ENCODE measurements at regions not wholly inside any gene's neighbourhood (a gene's known extent, or its start where the extent isn't known, plus 50 kb on each side); places are given as distances from the start of the nearest gene placed in this dataset.

DNA sequence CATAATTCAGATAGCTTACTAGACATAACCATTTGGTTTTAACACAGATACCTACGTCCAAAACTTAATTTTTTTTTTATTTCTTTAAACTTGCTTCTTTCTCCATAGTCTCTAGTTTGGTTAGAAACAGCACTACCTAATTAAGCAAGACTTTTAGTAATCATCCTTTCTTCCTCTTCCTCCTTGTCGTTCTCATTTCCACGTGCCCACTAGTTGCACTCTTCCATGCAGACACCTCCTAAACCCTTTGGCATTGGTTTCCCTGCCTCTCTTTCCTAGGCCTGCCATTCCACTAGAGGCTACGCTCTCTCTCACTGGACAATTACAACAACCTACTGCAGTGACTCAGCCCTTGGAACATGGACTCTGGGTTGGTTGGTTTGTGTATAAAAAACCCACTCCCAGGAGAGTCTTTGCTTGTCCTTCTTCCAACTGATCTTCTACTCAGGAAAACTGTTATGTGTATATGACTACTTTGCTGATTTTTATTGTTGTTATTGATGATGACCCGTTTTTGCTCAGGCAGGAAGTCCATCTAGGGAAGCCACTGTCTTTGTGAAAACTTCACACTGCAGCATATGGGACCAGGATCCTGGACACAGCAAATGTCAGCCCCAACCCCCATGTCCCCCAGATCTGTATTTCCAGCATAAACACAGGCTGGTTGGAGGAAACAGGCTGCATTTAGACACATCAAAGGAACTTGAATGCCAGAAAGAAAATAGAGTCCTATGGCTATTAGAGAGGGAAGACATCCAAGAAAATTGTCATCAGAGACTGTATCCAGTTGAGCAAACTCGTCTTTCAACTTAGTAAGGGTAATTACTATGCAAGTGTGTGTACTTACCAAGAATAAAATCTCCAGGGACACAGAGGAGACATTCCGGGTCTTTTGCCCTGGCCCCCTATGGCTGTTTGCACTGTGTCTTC is 503.2 kb downstream of the GADD45G start:
- TF ChIP-seq CTCF (conservative IDR thresholded peaks at IDR 0.05; ENCODE audit: low read depth in 2 of 2) = no peak
- TF ChIP-seq POLR2AphosphoS5 (IDR thresholded peaks at IDR 0.05; ENCODE audit: low read depth) = no peak
- no peak for TF ChIP-seq EZH2 (IDR thresholded peaks at IDR 0.05; ENCODE audit: low read depth, unreplicated experiment)
- no peak for TF ChIP-seq EZH2phosphoT487 (IDR thresholded peaks at IDR 0.05; ENCODE audit: unreplicated experiment)
- TF ChIP-seq, protein P1, sequence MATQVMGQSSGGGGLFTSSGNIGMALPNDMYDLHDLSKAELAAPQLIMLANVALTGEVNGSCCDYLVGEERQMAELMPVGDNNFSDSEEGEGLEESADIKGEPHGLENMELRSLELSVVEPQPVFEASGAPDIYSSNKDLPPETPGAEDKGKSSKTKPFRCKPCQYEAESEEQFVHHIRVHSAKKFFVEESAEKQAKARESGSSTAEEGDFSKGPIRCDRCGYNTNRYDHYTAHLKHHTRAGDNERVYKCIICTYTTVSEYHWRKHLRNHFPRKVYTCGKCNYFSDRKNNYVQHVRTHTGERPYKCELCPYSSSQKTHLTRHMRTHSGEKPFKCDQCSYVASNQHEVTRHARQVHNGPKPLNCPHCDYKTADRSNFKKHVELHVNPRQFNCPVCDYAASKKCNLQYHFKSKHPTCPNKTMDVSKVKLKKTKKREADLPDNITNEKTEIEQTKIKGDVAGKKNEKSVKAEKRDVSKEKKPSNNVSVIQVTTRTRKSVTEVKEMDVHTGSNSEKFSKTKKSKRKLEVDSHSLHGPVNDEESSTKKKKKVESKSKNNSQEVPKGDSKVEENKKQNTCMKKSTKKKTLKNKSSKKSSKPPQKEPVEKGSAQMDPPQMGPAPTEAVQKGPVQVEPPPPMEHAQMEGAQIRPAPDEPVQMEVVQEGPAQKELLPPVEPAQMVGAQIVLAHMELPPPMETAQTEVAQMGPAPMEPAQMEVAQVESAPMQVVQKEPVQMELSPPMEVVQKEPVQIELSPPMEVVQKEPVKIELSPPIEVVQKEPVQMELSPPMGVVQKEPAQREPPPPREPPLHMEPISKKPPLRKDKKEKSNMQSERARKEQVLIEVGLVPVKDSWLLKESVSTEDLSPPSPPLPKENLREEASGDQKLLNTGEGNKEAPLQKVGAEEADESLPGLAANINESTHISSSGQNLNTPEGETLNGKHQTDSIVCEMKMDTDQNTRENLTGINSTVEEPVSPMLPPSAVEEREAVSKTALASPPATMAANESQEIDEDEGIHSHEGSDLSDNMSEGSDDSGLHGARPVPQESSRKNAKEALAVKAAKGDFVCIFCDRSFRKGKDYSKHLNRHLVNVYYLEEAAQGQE (IDR thresholded peaks at IDR 0.05; ENCODE audit: unreplicated experiment) = no peak
- no peak for TF ChIP-seq JUNB (IDR thresholded peaks at IDR 0.05; ENCODE audit: unreplicated experiment)
- no peak for TF ChIP-seq STAT1 (IDR thresholded peaks at IDR 0.05; ENCODE audit: unreplicated experiment)
- no peak for TF ChIP-seq NANOG (IDR thresholded peaks at IDR 0.05; ENCODE audit: borderline replicate concordance)
- TF ChIP-seq, protein P2, sequence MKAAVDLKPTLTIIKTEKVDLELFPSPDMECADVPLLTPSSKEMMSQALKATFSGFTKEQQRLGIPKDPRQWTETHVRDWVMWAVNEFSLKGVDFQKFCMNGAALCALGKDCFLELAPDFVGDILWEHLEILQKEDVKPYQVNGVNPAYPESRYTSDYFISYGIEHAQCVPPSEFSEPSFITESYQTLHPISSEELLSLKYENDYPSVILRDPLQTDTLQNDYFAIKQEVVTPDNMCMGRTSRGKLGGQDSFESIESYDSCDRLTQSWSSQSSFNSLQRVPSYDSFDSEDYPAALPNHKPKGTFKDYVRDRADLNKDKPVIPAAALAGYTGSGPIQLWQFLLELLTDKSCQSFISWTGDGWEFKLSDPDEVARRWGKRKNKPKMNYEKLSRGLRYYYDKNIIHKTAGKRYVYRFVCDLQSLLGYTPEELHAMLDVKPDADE (IDR thresholded peaks at IDR 0.05) = no peak
- no peak for TF ChIP-seq CREB1 (CRISPR knock-in tag; IDR thresholded peaks at IDR 0.05; ENCODE audit: low read depth)
- TF ChIP-seq, protein P3, sequence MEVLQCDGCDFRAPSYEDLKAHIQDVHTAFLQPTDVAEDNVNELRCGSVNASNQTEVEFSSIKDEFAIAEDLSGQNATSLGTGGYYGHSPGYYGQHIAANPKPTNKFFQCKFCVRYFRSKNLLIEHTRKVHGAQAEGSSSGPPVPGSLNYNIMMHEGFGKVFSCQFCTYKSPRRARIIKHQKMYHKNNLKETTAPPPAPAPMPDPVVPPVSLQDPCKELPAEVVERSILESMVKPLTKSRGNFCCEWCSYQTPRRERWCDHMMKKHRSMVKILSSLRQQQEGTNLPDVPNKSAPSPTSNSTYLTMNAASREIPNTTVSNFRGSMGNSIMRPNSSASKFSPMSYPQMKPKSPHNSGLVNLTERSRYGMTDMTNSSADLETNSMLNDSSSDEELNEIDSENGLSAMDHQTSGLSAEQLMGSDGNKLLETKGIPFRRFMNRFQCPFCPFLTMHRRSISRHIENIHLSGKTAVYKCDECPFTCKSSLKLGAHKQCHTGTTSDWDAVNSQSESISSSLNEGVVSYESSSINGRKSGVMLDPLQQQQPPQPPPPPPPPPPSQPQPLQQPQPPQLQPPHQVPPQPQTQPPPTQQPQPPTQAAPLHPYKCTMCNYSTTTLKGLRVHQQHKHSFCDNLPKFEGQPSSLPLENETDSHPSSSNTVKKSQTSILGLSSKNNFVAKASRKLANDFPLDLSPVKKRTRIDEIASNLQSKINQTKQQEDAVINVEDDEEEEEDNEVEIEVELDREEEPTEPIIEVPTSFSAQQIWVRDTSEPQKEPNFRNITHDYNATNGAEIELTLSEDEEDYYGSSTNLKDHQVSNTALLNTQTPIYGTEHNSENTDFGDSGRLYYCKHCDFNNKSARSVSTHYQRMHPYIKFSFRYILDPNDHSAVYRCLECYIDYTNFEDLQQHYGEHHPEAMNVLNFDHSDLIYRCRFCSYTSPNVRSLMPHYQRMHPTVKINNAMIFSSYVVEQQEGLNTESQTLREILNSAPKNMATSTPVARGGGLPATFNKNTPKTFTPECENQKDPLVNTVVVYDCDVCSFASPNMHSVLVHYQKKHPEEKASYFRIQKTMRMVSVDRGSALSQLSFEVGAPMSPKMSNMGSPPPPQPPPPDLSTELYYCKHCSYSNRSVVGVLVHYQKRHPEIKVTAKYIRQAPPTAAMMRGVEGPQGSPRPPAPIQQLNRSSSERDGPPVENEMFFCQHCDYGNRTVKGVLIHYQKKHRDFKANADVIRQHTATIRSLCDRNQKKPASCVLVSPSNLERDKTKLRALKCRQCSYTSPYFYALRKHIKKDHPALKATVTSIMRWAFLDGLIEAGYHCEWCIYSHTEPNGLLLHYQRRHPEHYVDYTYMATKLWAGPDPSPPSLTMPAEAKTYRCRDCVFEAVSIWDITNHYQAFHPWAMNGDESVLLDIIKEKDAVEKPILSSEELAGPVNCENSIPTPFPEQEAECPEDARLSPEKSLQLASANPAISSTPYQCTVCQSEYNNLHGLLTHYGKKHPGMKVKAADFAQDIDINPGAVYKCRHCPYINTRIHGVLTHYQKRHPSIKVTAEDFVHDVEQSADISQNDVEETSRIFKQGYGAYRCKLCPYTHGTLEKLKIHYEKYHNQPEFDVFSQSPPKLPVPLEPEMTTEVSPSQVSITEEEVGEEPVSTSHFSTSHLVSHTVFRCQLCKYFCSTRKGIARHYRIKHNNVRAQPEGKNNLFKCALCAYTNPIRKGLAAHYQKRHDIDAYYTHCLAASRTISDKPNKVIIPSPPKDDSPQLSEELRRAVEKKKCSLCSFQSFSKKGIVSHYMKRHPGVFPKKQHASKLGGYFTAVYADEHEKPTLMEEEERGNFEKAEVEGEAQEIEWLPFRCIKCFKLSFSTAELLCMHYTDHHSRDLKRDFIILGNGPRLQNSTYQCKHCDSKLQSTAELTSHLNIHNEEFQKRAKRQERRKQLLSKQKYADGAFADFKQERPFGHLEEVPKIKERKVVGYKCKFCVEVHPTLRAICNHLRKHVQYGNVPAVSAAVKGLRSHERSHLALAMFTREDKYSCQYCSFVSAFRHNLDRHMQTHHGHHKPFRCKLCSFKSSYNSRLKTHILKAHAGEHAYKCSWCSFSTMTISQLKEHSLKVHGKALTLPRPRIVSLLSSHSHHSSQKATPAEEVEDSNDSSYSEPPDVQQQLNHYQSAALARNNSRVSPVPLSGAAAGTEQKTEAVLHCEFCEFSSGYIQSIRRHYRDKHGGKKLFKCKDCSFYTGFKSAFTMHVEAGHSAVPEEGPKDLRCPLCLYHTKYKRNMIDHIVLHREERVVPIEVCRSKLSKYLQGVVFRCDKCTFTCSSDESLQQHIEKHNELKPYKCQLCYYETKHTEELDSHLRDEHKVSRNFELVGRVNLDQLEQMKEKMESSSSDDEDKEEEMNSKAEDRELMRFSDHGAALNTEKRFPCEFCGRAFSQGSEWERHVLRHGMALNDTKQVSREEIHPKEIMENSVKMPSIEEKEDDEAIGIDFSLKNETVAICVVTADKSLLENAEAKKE (CRISPR knock-in tag; IDR thresholded peaks at IDR 0.05) = no peak
- no peak for TF ChIP-seq ZNF331 (CRISPR knock-in tag; IDR thresholded peaks at IDR 0.05; ENCODE audit: low read depth)
- no peak for TF ChIP-seq ZNF114 (CRISPR knock-in tag; IDR thresholded peaks at IDR 0.05)

Data from GM23338 (cell line).